Right renal pelvis (tissue), 4 donors: ENCODE measurements at regions not wholly inside any gene's neighbourhood (a gene's known extent, or its start where the extent isn't known, plus 50 kb on each side); places are given as distances from the start of the nearest gene placed in this dataset.
"Not testable (repeated sequence)": the region's sequence is repeated elsewhere in the genome, so short reads cannot be mapped to it uniquely, and the experiment has no call there.

Experiments used
- DNase-seq, 4 donors: peaks; one replicate each; pipeline ENCODE4 v3.0.0-alpha.2; 2013; ENCODE audit warnings: low read depth in 4 of 4, low spot score in 3 of 4, missing footprints in 1 of 4

DNA sequence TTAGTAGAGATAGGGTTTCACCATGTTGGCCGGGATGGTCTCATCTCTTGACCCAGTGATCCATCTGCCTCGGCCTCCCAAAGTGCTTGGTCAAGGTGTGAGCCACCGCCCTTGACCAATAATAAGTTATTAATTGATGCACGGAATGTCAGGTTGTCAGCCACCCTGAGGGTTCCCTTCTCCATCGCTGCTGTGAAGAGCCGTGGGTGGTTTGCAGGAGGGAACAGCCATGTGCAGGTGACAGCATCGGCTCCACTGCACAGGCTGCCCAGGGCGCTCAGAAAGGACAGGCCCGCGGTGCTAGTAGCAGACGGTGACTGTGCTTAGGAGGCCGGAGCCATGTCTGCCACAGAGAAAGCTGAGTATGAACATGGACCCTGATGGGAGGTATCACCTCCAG is 814.0 kb downstream of the BRD1 start:
- no peak for DNase-seq

GRCh38 chr22:49012712-49013395 is 814.8 kb downstream of the BRD1 start:
- DNase-seq = no peak

DNA sequence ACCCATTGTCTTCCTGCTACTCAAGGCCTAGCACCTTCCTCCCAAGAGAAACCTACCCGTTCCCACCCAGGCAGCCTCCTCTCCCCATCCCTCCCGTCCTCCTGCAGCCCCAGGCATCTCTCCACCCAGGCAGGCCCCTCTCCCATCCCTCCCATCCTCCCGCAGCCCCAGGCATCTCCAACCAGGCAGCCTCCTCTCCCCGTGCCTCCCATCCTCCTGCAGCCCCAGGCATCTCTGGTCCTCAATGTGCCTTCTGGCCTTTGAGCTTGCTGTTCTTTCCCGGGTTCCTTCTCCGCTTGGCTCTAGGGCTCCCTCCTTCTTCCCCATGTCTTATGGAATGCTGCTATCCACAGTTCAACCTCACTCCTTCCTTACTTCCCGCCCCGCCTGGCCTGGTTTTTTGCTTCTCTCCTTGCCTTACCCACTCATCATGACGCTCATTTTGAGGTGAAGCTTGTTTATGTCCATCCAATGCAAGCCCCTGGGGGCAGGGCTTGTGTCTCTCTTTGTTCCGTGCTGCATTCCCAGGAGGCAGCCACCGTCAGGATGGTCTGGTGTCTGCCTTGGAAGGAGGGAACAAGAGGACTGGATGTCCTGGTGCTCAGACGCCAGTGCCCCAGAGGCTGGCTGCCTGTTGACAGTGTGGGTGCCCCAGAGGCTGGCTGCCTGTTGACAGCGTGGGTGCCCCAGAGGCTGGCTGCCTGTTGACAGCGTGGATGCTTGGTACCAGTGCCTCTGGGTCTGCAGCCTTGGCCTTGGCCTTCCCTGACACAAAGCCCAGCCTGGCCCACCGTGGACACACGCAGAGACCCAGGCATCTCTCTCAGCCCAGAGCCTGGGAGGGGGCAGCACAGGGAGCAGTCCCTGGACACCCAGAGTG is 815.7 kb downstream of the BRD1 start:
- DNase-seq = no peak

- DNase-seq = no peak
Observed at GRCh38 chr22:49011379-49011768, 816.3 kb downstream of the BRD1 start.

DNA sequence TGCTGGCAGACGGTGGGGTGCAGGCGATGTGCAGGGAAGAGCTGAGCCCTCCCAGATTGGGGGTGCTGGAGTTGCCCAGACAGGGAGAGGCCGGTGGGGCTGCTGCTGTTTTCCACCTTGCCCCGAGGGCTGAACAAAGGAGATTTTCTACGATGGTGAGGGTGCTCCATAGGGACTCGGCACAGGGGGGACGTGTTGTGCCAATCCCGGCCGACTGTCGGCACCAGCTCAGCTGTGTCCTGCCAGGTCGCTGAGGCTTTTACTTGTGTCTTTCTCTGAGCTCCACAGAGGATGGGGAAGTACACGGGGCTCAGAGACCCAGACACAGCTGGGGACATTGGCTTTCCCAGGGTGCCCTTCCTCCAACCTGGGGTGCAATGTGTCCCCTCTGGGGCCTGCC is 816.8 kb downstream of the BRD1 start:
- DNase-seq = no peak

DNA sequence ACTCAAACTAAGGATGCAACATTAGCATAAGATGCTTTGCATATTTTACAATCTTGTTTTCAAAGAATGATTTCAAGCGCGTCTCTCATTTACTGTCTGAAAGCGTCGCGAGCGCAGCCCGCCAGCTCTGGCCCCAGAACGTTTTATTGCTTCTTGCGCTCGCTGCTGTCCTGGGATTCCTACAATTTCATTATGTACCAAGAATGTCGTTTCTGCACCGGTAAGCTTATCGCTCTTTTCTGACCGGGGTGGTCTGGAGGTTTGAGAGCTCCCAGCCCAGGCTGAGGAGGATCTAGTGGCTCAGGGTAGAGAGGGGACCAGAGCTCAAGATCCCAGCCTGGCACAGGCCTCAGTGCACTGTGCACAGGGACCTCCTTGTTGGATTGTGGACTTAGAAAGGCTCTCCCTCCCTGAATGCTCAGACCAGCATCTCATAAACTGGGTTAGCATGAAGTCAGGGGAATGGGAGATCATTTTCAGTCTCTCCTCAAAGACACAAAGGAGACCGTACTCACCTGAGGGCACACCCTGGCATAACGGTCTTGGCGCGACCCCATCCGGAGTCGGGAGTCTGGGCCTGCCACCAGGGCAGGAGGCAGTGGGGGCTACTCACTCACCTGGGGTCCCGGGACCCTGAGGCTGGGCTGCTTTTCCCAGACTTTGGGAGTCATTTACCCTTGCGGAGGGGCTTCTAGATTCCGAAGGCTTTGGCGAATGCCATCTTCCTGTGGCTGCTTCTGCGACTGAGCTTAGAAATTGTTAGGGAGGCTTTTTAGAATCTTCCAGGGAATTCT is 817.4 kb downstream of the BRD1 start:
- no peak for DNase-seq

GRCh38 chr22:49009359-49010063 is 818.2 kb downstream of the BRD1 start:
- DNase-seq = no peak

DNA sequence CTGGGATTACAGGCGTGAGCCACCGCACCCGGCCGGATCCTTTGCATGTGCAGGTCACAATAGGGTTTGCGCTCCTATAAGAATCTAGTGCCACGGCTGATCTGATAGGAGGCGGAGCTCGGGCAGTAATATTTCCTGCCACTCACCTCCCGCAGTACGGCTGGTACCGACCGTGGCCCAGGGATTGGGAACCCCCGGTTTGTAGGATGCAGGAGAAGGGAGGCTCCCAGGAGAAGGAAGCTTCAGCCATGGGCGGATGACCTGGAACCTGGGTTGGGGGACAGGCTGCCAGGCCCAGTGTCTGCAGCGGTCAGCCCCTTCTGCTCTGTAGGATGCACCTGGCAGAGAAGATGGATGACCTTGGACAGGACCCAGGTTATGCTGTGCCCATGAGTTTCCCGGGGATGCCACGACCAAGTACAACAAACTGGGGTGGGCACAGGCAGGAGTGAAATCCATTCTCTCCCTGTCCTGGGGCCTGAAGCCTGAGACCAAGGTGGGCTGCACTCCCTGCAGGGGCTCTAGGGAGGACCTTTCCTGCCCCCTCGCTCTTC is 818.9 kb downstream of the BRD1 start:
- no peak for DNase-seq

GRCh38 chr22:49007013-49007653 is 820.5 kb downstream of the BRD1 start:
- no peak for DNase-seq

DNA sequence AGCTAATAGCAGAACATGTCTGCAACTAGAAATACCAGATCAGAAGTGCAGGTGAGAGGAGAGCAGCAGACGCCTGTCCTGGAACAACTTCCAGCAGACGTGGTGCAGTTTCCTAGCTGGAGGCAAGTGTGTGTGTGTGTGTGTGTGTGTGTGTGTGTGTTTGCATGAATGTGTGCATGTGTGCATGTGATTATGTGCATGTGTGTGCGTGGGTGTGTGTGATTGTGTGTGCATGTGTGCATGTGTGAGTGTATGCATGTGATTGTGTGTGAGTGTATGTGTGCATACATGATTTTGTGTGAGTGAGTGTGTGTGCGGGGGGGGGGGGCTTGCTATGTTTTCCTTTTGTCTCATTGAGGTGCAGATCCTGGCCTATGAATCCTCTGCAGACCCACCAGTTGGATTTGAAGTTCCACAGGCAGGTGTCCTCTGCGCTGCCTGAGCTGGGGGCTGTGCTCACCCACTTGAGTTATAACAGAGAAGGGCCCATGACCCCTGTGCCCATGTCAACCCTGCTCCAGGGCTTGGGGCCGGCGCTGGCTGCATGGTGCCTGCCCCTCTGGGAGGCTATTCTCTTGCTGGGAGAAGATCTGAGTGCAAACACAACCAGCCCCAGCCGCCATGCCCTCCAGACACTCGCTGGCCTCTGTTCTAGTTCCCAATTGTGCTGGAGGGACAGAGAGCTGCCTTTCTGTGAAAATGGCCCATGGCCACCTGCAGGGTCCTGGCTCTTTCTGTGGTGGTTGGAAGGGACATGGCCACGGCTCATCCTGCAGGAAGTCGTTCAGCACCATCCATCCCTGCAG is 821.3 kb downstream of the BRD1 start:
- DNase-seq = no peak

GRCh38 chr22:49005557-49005956 is 822.1 kb downstream of the BRD1 start:
- DNase-seq = no peak

DNA sequence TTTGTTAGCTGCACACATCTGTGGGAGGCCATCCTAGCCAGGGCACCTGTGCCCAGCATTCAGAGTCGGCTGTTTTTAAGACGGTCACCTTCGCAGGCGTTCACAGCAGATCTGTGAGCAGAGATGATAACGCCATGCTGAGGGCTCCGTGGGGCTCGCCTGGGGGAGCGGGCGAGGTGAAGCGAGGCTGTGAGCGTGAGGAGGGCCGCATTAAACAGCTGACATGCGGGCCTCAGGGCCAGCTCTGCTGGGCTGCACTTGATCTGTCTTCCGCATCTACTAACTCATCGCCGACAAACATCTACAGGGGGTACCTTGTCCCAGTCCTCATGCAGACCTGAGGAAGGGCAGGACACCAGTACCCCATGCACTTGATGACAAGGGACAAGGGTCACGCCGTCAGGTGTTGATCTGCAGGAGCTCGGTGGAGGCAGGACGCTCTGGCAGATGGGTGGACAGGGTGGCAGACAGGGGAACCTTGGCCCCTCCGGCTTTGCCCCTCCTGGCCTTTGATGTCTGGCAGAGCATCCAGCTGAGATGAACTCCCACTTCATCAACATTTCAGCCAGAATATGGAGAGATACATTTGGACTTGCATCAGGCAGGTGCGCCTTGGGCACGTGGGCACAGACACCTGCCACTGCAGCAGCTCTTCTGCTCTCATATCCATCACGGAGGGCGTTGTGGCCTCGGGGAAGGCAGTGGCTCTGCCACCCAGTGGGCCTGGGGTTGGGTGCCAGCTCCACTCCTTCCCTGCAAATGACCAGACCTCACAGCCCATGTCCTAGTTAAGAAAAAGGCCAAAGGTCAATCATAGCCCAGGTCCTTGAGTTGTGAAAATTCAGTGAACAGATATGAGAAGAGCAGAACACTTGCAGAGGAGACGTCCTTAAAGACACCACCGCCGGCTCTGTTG is 822.9 kb downstream of the BRD1 start:
- no peak for DNase-seq

GRCh38 chr22:48997605-48998004 is 830.1 kb downstream of the BRD1 start:
- not testable (repeated sequence) for DNase-seq

DNA sequence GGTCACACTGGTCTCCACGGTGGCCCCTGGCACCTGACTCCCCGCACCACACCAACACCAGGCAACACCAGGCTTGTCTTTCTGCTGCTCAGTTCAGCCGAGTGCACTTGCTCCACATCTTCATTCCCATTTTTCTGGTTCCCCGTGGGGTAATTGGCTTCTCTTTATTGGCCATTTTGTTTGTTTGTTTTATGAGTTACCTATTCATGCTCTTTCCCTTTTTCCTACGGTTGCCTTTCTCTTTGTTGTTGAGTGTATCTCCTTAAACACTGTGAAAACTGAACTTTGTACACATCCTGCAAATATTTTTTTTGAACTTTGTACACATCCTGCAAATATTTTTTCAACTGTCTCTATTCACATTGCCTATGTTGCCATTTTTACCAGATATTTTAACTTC is 834.0 kb downstream of the BRD1 start:
- no peak for DNase-seq

- DNase-seq = no peak
Observed at GRCh38 chr22:48984639-48985038, 843.0 kb downstream of the BRD1 start.

DNA sequence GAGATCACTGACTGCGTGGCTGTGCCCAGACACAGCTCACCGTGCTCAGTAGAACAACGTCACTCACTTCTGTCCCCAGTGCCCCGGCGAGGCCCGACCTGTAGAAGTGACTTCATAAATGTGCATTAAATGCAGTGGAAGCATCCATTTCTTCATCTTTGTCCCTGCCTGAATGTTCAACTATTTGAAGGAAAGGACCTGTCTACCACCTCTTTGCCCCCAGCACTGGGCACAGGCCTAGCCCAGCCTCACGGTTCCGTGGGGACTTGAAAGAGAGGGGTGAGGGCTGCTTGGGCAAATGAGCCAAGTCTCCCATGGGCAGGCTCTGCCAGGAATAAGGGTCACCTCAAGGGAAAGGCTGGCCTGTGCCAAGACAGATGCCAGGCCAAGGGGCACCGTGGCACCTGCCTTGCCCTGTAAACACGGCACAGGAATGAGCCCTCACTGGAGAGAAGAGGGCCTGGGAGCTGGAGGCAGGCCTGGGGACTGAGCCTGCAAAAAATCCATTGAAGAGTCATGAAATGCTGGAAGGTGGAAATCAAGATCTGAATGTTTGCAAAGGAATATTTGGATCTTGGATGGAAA is 845.3 kb downstream of the BRD1 start:
- no peak for DNase-seq

- no peak for DNase-seq
Observed at GRCh38 chr22:48981371-48982061, 846.2 kb downstream of the BRD1 start.
